ENCODE measurements at regions not wholly inside any gene's neighbourhood (a gene's known extent, or its start where the extent isn't known, plus 50 kb on each side); places are given as distances from the start of the nearest gene placed in this dataset.

DNA sequence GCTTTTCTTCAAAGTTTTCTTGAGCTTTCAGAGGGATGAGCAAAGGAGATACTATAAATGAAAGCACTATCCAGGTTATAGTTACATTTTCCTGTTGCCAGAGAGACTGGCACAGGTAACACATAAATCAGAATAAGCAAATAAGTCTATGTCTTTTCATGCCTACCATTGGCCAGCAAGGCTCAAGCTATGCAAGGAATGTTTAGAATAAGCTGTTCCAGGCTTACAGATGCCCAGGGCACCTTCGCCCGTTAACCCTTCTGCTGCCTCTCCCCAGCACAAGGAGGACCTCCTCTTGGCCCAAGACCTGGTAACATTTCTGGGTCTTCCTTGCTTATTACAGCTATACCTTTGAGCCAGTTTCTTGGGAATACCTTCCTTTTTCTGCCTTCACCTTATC is 233.7 kb upstream of the MEIS1 start:
- BruUV-seq (replicated peaks) = no TSS peak
- WGBS (ENCODE audit: low lambda C conversion rate) = 13% methylated on average over 2 of the region's 2 CpGs
- Histone ChIP-seq H3K9ac (ENCODE audit: insufficient read depth, low read depth, low read length) (no peak overlapping the region), H3K4me2 (ENCODE audit: low read depth, low read length) (no peak overlapping the region), H4K20me1 (ENCODE audit: insufficient read depth, low read length) (no peaks in the 10 kb centered on the region), H2AFZ (ENCODE audit: low read length) (no peak overlapping the region), H3K36me3 (replicated peaks in 1 of 2; ENCODE audit: control insufficient read depth in 1 of 2, insufficient read depth in 2 of 2, low read length in 2 of 2) (no peaks in the 10 kb centered on the region), H3K4me1 (ENCODE audit: insufficient read depth, low read length) (no peaks in the 10 kb centered on the region), H3K27ac (ENCODE audit: extremely low read length, insufficient read depth, low read length) (no peak overlapping the region), H3K4me3 (replicated peaks in 1 of 3; ENCODE audit: insufficient read depth in 1 of 3, low read depth in 2 of 3, low read length in 3 of 3) (no peak overlapping the region), H3K27me3 (ENCODE audit: control insufficient read depth in 1 of 2, insufficient read depth in 2 of 2, low read length in 2 of 2) (no peaks in the 10 kb centered on the region; a peak in 1 of 5 replicates), H3K9me3 (ENCODE audit: low read length) (no peaks in the 10 kb centered on the region), H3K79me2 (ENCODE audit: insufficient read depth, low read length) (no peaks in the 10 kb centered on the region)
- in situ Hi-C loops (cut with HindIII; ENCODE audit: extremely low pct_ligation_motif_present, low pct_unique_long_range_greater_than_20kb) (no loop called here), intact Hi-C loops (cut with micrococcal nuclease; ENCODE audit: unreplicated experiment) (no loop called here)
- DNase-seq (ENCODE audit: low spot score) = no peak
- TF ChIP-seq MAFF (IDR thresholded peaks at IDR 0.05; ENCODE audit: low read depth, low read length) (no peak), RAD51 (IDR thresholded peaks at IDR 0.05; ENCODE audit: borderline replicate concordance) (no peak), ZFAT (CRISPR knock-in tag; conservative IDR thresholded peaks at IDR 0.05) (no peak), SNAPC2 (CRISPR knock-in tag; IDR thresholded peaks at IDR 0.05) (no peak), ZNF773 (CRISPR knock-in tag; IDR thresholded peaks at IDR 0.05; ENCODE audit: borderline replicate concordance) (no peak), ZNF224 (CRISPR knock-in tag; IDR thresholded peaks at IDR 0.05) (no peak), RFX1 (IDR thresholded peaks at IDR 0.05) (no peak), ZSCAN12 (CRISPR knock-in tag; IDR thresholded peaks at IDR 0.05) (no peak)
- TF ChIP-seq, protein P1, sequence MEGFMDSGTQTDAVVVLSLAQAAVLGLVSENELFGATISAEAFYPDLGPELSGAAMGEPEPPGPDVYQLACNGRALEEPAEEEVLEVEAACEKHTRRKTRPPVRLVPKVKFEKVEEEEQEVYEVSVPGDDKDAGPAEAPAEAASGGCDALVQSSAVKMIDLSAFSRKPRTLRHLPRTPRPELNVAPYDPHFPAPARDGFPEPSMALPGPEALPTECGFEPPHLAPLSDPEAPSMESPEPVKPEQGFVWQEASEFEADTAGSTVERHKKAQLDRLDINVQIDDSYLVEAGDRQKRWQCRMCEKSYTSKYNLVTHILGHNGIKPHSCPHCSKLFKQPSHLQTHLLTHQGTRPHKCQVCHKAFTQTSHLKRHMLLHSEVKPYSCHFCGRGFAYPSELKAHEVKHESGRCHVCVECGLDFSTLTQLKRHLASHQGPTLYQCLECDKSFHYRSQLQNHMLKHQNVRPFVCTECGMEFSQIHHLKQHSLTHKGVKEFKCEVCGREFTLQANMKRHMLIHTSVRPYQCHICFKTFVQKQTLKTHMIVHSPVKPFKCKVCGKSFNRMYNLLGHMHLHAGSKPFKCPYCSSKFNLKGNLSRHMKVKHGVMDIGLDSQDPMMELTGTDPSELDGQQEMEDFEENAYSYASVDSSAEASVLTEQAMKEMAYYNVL (CRISPR knock-in tag; IDR thresholded peaks at IDR 0.05; ENCODE audit: borderline replicate concordance) = no peak
- TF ChIP-seq, protein P2, sequence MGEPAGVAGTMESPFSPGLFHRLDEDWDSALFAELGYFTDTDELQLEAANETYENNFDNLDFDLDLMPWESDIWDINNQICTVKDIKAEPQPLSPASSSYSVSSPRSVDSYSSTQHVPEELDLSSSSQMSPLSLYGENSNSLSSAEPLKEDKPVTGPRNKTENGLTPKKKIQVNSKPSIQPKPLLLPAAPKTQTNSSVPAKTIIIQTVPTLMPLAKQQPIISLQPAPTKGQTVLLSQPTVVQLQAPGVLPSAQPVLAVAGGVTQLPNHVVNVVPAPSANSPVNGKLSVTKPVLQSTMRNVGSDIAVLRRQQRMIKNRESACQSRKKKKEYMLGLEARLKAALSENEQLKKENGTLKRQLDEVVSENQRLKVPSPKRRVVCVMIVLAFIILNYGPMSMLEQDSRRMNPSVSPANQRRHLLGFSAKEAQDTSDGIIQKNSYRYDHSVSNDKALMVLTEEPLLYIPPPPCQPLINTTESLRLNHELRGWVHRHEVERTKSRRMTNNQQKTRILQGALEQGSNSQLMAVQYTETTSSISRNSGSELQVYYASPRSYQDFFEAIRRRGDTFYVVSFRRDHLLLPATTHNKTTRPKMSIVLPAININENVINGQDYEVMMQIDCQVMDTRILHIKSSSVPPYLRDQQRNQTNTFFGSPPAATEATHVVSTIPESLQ (CRISPR knock-in tag; conservative IDR thresholded peaks at IDR 0.05) = no peak
- ATAC-seq = no peak
- ChIA-PET CTCF (ENCODE audit: low intra/inter-chr PET ratio, low total read pairs) (no interaction called here), POLR2A (no interaction called here)
- no peak for FAIRE-seq
